ENCODE measurements at regions not wholly inside any gene's neighbourhood (a gene's known extent, or its start where the extent isn't known, plus 50 kb on each side); places are given as distances from the start of the nearest gene placed in this dataset.
"Not testable (repeated sequence)": the region's sequence is repeated elsewhere in the genome, so short reads cannot be mapped to it uniquely, and the experiment has no call there.

DNA sequence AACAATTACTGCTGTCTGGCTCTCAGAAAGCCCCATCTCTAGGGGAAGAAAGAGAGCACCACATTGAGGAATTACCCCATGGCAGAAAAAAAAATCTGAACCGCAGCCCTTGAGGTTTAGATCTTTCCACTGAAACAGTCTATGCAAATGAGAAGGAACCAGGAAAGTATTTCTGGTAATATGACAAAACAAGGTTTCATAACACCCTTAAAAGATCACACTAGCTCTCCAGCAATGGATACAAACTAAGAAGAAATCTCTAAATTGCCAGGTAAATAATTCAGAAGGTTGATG, 427.1 kb downstream of the PRELID2 start:
- H3K27ac ChIP-seq = no peak overlapping the region
- POLR2A ChIA-PET (ENCODE audit: low non-redundant PET) = no interaction called here
- CTCF ChIA-PET = interaction anchor here (0.7 kb wide), 1 partner anchor 157 kb away, joined by 3 read pairs; no protein-coding TSS in a partner anchor
- no peak for DNase-seq (ENCODE audit: low spot score)
- TF ChIP-seq, protein P1, sequence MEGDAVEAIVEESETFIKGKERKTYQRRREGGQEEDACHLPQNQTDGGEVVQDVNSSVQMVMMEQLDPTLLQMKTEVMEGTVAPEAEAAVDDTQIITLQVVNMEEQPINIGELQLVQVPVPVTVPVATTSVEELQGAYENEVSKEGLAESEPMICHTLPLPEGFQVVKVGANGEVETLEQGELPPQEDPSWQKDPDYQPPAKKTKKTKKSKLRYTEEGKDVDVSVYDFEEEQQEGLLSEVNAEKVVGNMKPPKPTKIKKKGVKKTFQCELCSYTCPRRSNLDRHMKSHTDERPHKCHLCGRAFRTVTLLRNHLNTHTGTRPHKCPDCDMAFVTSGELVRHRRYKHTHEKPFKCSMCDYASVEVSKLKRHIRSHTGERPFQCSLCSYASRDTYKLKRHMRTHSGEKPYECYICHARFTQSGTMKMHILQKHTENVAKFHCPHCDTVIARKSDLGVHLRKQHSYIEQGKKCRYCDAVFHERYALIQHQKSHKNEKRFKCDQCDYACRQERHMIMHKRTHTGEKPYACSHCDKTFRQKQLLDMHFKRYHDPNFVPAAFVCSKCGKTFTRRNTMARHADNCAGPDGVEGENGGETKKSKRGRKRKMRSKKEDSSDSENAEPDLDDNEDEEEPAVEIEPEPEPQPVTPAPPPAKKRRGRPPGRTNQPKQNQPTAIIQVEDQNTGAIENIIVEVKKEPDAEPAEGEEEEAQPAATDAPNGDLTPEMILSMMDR (conservative IDR thresholded peaks at IDR 0.05; ENCODE audit: low read depth) = no peak

DNA sequence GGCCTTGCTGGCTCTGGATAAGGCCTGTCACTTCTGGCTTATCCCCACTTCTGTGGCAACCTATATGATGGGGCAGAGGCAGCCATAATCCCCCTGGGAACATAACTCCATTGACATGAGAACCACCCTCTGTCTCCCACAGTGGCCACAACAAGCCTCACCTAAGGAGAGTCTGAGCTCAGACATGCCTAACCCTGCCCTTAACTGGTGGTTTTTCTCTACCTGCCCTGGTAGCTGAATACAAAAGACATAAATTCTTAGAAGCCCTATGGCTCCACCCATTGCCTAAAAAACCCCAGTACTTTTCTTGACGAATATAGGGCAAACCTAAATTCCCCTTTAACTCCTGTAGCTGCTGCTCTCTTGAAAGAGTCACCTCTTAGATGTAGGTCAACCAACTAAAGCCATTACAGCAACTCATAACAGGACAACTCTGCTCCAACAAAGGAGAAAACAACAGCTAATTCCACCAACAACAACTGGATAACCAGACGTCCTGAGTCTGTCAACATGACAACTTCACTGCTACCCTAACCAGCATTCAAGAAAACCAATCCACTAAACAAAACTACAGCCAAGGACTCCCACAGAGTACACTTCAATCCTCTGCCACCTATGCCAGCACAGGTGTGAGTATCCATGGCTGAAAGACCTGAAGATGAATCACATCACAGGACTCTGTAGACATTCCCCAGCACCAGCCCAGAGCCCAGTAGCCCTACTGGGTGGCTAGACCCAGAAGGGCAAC, 427.7 kb downstream of the PRELID2 start:
- no peak for DNase-seq (ENCODE audit: low spot score)
- ChIA-PET POLR2A (ENCODE audit: low non-redundant PET) (no interaction called here), CTCF (no interaction called here)
- H3K27ac ChIP-seq = no peak overlapping the region
- TF ChIP-seq, protein P1 (conservative IDR thresholded peaks at IDR 0.05; ENCODE audit: low read depth) = no peak

DNA sequence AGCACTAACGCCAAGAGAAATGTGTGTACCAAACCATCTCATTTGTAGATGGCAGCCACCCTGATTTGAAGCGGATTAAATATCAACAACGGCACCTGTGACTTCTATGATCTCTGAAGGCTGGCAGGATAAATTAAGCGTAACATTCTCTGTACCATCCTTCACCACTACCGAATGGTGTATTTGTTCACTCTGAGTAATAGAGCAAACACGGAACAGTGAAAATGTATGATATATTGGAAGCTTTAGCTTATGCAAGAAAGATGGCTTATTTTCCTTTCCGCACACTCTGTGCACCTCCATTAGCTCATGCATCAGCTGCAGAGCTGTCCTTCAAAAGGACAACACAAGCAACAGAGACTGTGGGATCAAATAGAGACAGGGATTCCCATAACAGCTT, 431.1 kb downstream of the PRELID2 start:
- TF ChIP-seq, protein P1 (conservative IDR thresholded peaks at IDR 0.05; ENCODE audit: low read depth) = no peak
- H3K27ac ChIP-seq = no peak overlapping the region

DNA sequence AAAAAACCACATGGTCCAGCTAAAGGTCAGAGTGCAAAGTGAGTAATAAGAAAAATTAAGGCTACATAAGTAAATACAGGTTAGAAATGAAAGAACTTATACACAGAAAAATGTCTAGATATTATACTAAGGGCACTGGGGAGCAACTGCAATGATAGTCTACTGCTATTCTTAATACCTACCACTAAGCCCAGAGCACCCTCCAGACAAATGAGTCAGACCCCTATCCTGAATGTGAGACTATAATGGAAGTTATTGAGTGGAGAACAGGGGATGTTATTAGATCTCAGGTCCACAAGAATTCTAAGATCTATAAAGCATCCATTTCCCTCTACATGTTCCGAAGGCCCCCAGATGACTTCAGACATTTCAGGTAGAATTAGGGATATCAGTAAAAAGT, 438.3 kb downstream of the PRELID2 start:
- no peak for DNase-seq (ENCODE audit: low spot score)
- CTCF ChIA-PET = no interaction called here
- POLR2A ChIA-PET (ENCODE audit: low non-redundant PET) = no interaction called here
- no peak overlapping the region for H3K27ac ChIP-seq
- TF ChIP-seq, protein P1 (conservative IDR thresholded peaks at IDR 0.05; ENCODE audit: low read depth) = no peak

More for the DNA sequence above, 431.1 kb downstream of the PRELID2 start:
- no peak for DNase-seq (ENCODE audit: low spot score)
- ChIA-PET CTCF (no interaction called here), POLR2A (ENCODE audit: low non-redundant PET) (no interaction called here)

DNA sequence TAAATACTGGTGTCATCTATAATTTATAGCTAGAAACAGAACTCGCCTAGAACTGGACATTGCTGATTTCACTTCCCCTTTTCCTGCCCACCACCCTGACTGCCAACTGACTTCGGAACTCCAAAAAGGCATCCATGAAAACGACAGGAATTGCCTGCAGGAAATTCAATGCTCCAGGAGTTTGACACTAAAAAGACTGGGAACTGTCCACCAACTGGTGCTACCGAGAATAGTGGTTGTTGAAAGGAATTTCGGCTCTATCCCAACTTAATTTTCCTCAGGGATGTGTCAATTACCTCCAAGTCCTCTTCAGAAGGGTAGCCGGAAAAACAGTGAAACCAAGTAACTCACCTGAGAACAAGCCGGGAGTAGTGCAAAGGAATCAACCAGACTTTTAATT, 440.0 kb downstream of the PRELID2 start:
- POLR2A ChIA-PET (ENCODE audit: low non-redundant PET); CTCF ChIA-PET; H3K27ac ChIP-seq; DNase-seq (ENCODE audit: low spot score): not testable (repeated sequence)

DNA sequence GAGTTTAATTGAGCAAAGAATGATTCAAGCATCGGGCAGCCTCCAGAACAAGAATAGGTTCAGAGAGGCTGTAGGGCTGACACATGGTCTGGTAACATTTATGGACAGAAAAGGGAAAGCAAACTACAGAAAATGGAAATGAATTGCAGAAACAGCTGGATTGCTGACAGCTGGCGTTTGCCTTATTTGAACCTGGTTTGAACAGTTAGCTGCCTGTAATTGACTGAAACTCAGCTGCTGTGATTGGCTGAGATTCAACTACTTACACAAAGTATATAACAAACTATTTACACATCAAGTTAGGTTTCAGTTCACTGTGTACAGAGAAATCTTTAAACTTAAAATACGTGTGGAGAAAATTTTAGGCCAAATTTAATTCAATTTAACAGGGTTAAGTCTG, 441.7 kb downstream of the PRELID2 start:
- TF ChIP-seq, protein P1 (conservative IDR thresholded peaks at IDR 0.05; ENCODE audit: low read depth) = no peak
- CTCF ChIA-PET = no interaction called here
- no peak for DNase-seq (ENCODE audit: low spot score)

DNA sequence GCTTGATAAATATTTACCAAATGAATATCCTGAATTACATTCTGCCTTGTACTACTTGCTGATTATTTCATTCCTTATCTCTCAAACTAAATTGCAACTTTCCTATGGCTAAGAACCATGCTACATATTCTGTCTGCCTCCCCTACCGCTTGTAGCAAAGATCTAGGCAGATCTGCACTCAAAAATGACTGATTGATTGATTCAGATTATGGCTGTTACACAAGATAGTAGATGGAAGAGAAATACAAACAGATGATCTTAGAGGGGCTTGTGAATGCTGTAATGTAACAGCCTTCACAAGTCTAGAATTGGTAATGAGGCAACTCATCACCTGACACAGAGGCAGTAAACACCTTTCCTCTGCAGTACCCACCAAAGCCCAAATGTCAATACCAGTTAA, 446.1 kb downstream of the PRELID2 start:
- ChIA-PET POLR2A (ENCODE audit: low non-redundant PET) (no interaction called here), CTCF (no interaction called here)
- no peak overlapping the region for H3K27ac ChIP-seq
- no peak for DNase-seq (ENCODE audit: low spot score)
- TF ChIP-seq, protein P1 (conservative IDR thresholded peaks at IDR 0.05; ENCODE audit: low read depth) = no peak

More for the DNA sequence above, 441.7 kb downstream of the PRELID2 start:
- no peak overlapping the region for H3K27ac ChIP-seq
- POLR2A ChIA-PET (ENCODE audit: low non-redundant PET) = no interaction called here

Data from RWPE1 (cell line).